ENCODE measurements at regions not wholly inside any gene's neighbourhood (a gene's known extent, or its start where the extent isn't known, plus 50 kb on each side); places are given as distances from the start of the nearest gene placed in this dataset.

GRCh38 chr10:57202356-57202755, 841.3 kb upstream of the ZWINT start (continued):
- TF ChIP-seq FOXK2 (IDR thresholded peaks at IDR 0.05) (no peak), CREB1 (IDR thresholded peaks at IDR 0.05; ENCODE audit: low read depth) (no peak), TBL1XR1 (IDR thresholded peaks at IDR 0.05; ENCODE audit: low read depth, low read length) (no peak), HSF1 (IDR thresholded peaks at IDR 0.05; ENCODE audit: low read depth, low read length) (no peak)

GRCh38 chr10:57188846-57189245, 827.8 kb upstream of the ZWINT start:
- Histone ChIP-seq H2AFZ (ENCODE audit: control insufficient read depth, low read depth, low read length) (no peak overlapping the region), H3K27ac (ENCODE audit: control insufficient read depth, insufficient read depth) (no peak overlapping the region), H3K4me1 (ENCODE audit: control insufficient read depth, insufficient read depth, low read length) (no peaks in the 10 kb centered on the region), H3K79me2 (ENCODE audit: control insufficient read depth, insufficient read depth, low read length) (no peaks in the 10 kb centered on the region), H3K4me3 (no peak overlapping the region), H3K27me3 (replicated peaks in 1 of 2; ENCODE audit: control insufficient read depth in 2 of 2, insufficient read depth in 2 of 2, low read length in 1 of 2) (no peaks in the 10 kb centered on the region), H3K36me3 (ENCODE audit: control insufficient read depth in 2 of 2, insufficient read depth in 2 of 2, low read length in 1 of 2) (no peaks in the 10 kb centered on the region), H3K4me2 (ENCODE audit: control insufficient read depth, insufficient read depth) (no peak overlapping the region), H3K9ac (ENCODE audit: control insufficient read depth, insufficient read depth, low read length) (no peak overlapping the region), H4K20me1 (ENCODE audit: control insufficient read depth, insufficient read depth) (no peaks in the 10 kb centered on the region), H3K9me3 (replicated peaks; ENCODE audit: control insufficient read depth, insufficient read depth, low read length) (no peaks in the 10 kb centered on the region)
- intact Hi-C loops (cut with micrococcal nuclease; ENCODE audit: unreplicated experiment) (no loop called here), in situ Hi-C loops (cut with MboI) (no loop called here)
- DNase-seq (ENCODE audit: low read depth, low spot score) (no peak), ATAC-seq (no peak), FAIRE-seq (no peak)
- BruUV-seq (replicated peaks) = no TSS peak
- RAD21 ChIA-PET (ENCODE audit: unreplicated experiment) = no interaction called here
- TF ChIP-seq FOS (IDR thresholded peaks at IDR 0.05; ENCODE audit: borderline replicate concordance, extremely low read depth, insufficient read length) (no peak), FOXM1 (IDR thresholded peaks at IDR 0.05; ENCODE audit: low read depth, low read length) (no peak), MTA3 (IDR thresholded peaks at IDR 0.05; ENCODE audit: borderline replicate concordance, low read length) (no peak), MTA2 (IDR thresholded peaks at IDR 0.05; ENCODE audit: low read depth) (no peak), POLR2A (IDR thresholded peaks at IDR 0.05; ENCODE audit: low read depth, low read length) (no peak), CREM (IDR thresholded peaks at IDR 0.05; ENCODE audit: low read depth) (no peak), NBN (IDR thresholded peaks at IDR 0.05) (no peak), ASH2L (IDR thresholded peaks at IDR 0.05; ENCODE audit: borderline replicate concordance, low read depth) (no peak), RELA (IDR thresholded peaks at IDR 0.05; ENCODE audit: borderline replicate concordance, partially characterized antibody) (no peak), NFYA (IDR thresholded peaks at IDR 0.05; ENCODE audit: borderline replicate concordance, low read depth, low read length) (no peak)
- CTCF ChIA-PET = no interaction called here
- POLR2A ChIA-PET = no interaction called here
- SMC1A ChIA-PET (ENCODE audit: uncharacterized antibody, unreplicated experiment) = no interaction called here
- 83% methylated on average over 1 of the region's 1 CpG for WGBS (ENCODE audit: insufficient coverage, insufficient replicate concordance, low lambda C conversion rate, missing lambda C conversion rate)

Measured in GM12878 (cell line).